ENCODE measurements at regions not wholly inside any gene's neighbourhood (a gene's known extent, or its start where the extent isn't known, plus 50 kb on each side); places are given as distances from the start of the nearest gene placed in this dataset.

GRCh38 chr10:24027107-24027506 is 181.8 kb upstream of the KIAA1217 start:
- Histone ChIP-seq H3K9me3 (ENCODE audit: control insufficient read depth, insufficient read depth, low read depth, low read length) (no peaks in the 10 kb centered on the region), H3K4me3 (ENCODE audit: low read depth, low read length) (no peak overlapping the region), H3K27ac (ENCODE audit: extremely low read depth, low read depth, low read length) (no peak overlapping the region), H3K36me3 (ENCODE audit: control insufficient read depth in 2 of 2, insufficient read depth in 1 of 2, low read length in 2 of 2) (no peaks in the 10 kb centered on the region), H3K4me1 (ENCODE audit: control insufficient read depth, insufficient read depth, low read length) (no peaks in the 10 kb centered on the region)
- TF ChIP-seq ZNF449 (tag by site-specific recombination; IDR thresholded peaks at IDR 0.05) = no peak
- TF ChIP-seq YY1 (tag by site-specific recombination; IDR thresholded peaks at IDR 0.05) = no peak
- no peak for TF ChIP-seq HOXA7 (CRISPR knock-in tag; IDR thresholded peaks at IDR 0.05; ENCODE audit: borderline replicate concordance)
- TF ChIP-seq ZNF623 (tag by site-specific recombination; IDR thresholded peaks at IDR 0.05) = no peak
- TF ChIP-seq ZNF324 (tag by site-specific recombination; IDR thresholded peaks at IDR 0.05) = no peak
- no peak for TF ChIP-seq KLF1 (tag by site-specific recombination; IDR thresholded peaks at IDR 0.05)
- no peak for TF ChIP-seq IKZF3 (tag by site-specific recombination; IDR thresholded peaks at IDR 0.05)
- no peak for TF ChIP-seq ZNF654 (tag by site-specific recombination; IDR thresholded peaks at IDR 0.05; ENCODE audit: low read depth)
- TF ChIP-seq AEBP2 (tag by site-specific recombination; IDR thresholded peaks at IDR 0.05; ENCODE audit: borderline replicate concordance) = no peak
- TF ChIP-seq ZIC2 (tag by site-specific recombination; IDR thresholded peaks at IDR 0.05) = no peak
- TF ChIP-seq ZNF48 (tag by site-specific recombination; IDR thresholded peaks at IDR 0.05) = no peak
- no peak for TF ChIP-seq ZBTB20 (tag by site-specific recombination; IDR thresholded peaks at IDR 0.05)
- TF ChIP-seq ZNF366 (tag by site-specific recombination; conservative IDR thresholded peaks at IDR 0.05) = no peak
- no peak for TF ChIP-seq ZNF10 (tag by site-specific recombination; IDR thresholded peaks at IDR 0.05)
- TF ChIP-seq ZNF23 (tag by site-specific recombination; IDR thresholded peaks at IDR 0.05; ENCODE audit: borderline replicate concordance) = no peak
- no peak for TF ChIP-seq ZSCAN5A (tag by site-specific recombination; IDR thresholded peaks at IDR 0.05)
- TF ChIP-seq ZBTB49 (tag by site-specific recombination; IDR thresholded peaks at IDR 0.05; ENCODE audit: low read depth) = no peak
- no peak for TF ChIP-seq ZNF266 (tag by site-specific recombination; IDR thresholded peaks at IDR 0.05; ENCODE audit: low read depth)
- ChIA-PET POLR2A (no interaction called here), CTCF (no interaction called here)

- Histone ChIP-seq H3K9me3 (ENCODE audit: control insufficient read depth, insufficient read depth, low read depth, low read length) (no peaks in the 10 kb centered on the region), H3K4me1 (ENCODE audit: control insufficient read depth, insufficient read depth, low read length) (no peaks in the 10 kb centered on the region), H3K4me3 (ENCODE audit: low read depth, low read length) (no peak overlapping the region), H3K36me3 (ENCODE audit: control insufficient read depth in 2 of 2, insufficient read depth in 1 of 2, low read length in 2 of 2) (no peaks in the 10 kb centered on the region), H3K27ac (ENCODE audit: extremely low read depth, low read depth, low read length) (no peak overlapping the region)
- ChIA-PET CTCF (no interaction called here), POLR2A (no interaction called here)
- TF ChIP-seq GLI2 (tag by site-specific recombination; IDR thresholded peaks at IDR 0.05; ENCODE audit: borderline replicate concordance, low read depth) = no peak
- TF ChIP-seq TSHZ1 (tag by site-specific recombination; IDR thresholded peaks at IDR 0.05; ENCODE audit: borderline replicate concordance) = no peak
- TF ChIP-seq ZEB2 (tag by site-specific recombination; IDR thresholded peaks at IDR 0.05) = no peak
- no peak for TF ChIP-seq ZNF211 (tag by site-specific recombination; IDR thresholded peaks at IDR 0.05; ENCODE audit: low read depth)
- TF ChIP-seq WT1 (tag by site-specific recombination; IDR thresholded peaks at IDR 0.05) = no peak
- TF ChIP-seq ZNF747 (tag by site-specific recombination; IDR thresholded peaks at IDR 0.05) = no peak
- no peak for TF ChIP-seq KLF1 (tag by site-specific recombination; IDR thresholded peaks at IDR 0.05)
- no peak for TF ChIP-seq ZNF10 (tag by site-specific recombination; IDR thresholded peaks at IDR 0.05)
- TF ChIP-seq KLF16 (tag by site-specific recombination; IDR thresholded peaks at IDR 0.05) = no peak
- no peak for TF ChIP-seq OSR2 (tag by site-specific recombination; IDR thresholded peaks at IDR 0.05)
Measured at GRCh38 chr10:24034571-24034970, 174.4 kb upstream of the KIAA1217 start.

Data from HEK293 (cell line).